ENCODE measurements at regions not wholly inside any gene's neighbourhood (a gene's known extent, or its start where the extent isn't known, plus 50 kb on each side); places are given as distances from the start of the nearest gene placed in this dataset.

DNA sequence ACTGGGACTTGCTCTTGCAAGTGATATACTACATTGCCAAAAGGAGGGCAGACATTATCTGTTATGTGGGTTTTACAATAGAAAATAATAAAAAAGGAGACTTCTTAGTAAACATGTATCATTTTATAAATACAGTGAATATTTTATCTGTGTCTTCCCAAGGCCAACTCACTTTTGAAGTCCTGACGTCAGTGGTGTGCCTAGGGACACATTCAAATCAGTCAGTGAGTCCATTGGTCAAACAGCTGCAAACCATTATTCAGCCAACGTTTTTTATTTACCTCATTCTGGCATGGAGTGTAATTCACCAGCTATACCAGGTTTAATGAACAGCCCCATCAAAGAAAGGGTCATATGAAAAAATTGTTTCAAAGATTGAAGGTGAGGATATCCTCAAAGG is 263.7 kb downstream of the IPMK start:
- DNase-seq = no peak

DNA sequence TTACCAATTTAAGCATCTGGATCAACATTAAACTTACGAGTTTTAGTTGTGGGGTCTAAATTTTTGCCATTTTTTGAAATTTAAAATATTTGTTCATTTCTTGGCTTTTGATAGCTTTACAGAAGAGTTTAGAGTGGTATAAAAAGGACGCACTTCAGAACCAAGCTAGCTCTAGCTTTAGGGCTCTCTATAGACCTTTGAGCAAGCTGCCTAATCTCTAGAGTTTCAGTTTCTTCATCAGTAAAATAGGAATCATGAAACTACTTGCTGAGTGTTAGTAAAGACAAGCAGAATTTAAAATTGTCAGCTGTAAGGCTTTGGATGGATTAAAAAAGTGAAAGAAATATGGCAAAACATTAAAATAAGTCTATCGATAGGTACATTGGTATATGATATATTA is 266.5 kb downstream of the IPMK start:
- no peak for DNase-seq

DNA sequence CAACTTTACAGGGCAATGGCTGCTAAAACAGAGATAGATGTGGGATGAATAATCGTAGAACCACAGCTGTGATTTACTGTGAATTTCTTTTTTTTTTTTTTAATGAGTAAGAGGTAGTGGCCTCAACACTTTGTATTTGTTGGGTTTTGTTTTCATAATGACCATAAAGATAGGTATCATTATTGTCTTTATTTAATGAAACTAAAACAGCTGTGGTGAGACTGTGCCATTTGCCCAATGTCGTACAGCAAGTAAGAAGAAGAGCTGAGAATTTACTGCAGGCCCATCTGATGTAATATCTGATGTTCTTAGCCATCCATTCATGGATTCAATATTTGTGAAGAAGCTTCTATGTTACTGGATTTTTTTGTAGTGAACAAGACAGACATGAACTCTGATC is 271.2 kb downstream of the IPMK start:
- no peak for DNase-seq

DNA sequence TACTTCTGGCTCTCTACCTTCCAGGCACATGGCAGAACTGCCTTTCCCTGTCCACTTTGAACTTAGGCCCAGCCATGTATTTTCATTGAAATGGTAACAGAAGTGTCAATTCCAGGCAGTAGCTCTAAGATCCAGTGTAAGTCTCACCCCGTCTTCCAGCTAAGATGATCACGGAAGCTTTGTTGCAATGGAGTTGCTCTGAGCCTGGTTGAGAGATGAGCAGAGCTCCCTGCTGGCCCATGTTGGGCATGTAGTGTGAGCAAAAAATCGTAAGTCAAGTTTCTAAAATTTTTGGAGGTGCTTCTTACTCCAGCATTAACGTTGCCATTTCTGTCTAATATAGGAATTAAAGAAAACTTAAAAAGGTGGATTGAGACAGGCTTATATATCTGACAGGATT is 274.4 kb downstream of the IPMK start:
- DNase-seq = no peak

DNA sequence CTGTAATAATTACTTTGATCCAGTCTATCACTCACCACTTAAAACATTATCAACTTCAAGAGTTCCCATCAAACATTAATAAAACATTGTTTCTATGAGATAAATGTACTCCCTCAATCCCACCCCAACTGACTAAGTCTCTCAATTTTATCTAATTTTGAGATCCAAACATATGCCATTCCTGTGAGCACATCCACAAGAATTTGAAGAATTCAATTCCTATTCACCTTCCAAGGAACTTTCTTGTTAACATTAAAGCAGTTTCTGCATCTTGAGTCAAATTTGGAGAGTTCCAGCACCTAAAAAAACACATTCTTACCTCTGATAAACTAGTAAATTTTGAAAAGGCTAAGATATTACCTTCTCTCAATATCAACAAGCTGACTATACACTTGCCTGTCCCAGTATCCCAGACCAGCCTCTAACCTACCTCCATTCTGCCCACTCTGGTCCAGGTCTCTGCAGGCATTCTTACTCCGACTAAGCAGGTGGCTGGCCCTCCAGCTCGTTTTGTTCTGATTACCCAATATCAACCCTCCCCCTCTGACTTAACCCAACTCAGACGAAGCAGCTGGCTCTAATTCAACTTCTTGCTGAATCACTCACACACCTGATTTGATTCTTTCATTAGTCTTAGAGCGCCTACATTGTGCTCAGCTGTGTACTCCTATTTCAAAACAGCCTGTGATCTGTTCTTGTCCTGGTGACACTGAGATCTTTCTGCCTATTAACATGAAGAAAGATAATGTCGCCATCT is 275.2 kb downstream of the IPMK start:
- peak; percentile 10 for DNase-seq

DNA sequence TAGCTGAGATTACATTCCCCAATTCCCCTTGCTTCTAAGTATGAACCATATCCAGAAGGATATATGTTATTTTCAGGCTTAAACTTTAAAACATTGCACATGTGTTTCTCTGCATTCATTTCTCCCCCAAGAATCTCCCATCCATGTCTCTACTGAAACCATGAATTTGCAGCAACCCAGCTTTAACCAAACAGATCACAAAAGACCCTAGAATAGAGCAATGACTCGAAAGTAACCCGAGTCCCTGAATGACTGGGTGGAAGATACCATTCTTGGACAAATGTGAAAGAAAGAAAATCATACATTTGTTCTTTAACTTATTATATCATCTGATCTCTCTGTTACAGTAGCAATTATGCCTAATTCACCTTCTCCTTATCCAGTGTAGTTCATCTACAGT is 278.7 kb downstream of the IPMK start:
- no peak for DNase-seq

DNA sequence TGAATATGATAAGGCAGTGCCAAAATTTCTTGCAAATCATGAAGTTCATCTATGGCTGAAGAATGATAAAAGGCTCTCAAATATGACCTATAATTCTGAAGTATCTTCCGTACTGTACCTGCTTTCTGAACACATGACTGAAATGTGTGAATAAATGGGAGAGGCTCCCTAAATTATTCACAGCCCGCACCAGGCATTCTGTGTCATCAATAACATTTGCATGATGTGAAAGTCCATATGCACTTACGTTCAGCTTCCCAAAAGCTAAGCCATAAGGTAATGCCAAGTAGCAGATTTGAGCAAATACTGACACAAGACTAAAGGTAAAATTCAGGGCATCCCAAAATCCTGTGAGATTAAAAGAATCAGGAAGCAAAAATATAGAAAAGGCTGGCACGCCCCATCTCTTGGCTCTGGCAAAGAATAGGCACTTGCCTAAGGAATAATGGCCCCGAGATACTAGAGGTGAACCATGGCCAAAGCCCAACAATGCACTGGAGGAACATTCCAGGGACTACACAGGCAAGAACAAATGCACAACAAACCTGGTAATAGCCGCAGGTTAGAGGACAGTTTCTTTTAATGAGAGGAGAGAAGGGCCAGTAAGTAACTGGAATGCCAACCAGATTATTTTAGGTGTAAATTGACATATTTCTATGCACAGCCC is 280.5 kb downstream of the IPMK start:
- DNase-seq = no peak

DNA sequence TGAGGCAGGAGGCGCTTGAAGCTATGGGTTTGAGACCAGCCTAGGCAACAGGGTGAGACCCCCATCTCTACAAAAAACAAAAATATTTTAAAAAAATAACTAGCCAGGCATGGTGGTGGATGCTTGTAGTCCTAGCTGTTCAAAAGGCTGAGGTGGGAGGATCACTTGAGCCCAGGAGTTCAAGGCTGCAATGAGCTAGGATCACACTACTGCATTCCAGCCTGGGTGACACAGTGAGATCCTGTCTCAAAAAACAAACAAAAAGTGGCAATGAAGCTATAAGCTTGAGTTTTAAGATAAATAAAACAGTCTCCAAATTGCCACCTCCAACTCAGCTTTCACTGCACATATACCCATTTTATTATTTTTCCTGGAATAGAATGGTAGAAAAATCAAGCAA is 281.3 kb downstream of the IPMK start:
- DNase-seq = no peak

DNA sequence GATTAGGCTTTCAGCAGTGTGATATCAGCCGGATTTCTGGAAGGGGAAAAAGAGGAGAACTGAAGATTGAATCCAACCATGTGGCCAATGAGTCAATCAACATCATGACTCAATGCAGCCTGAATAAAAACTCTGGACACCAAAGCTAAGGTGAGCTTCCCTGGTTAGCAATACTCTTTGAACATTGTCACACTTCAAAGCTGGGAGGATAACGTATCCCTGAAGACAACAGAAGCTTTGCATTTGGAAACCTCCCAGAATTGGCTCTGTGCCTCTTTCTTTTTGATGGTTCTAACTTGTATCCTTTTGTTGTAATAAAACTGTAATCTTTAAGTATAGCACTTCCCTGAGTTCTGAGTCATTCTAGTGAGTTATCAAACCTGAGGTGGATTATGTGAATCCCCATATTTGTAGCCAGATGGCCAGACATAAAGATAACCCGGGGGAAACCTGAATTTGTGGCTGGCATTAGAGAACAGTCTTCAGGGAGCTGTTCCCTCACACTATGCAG is 284.4 kb downstream of the IPMK start:
- DNase-seq = no peak

DNA sequence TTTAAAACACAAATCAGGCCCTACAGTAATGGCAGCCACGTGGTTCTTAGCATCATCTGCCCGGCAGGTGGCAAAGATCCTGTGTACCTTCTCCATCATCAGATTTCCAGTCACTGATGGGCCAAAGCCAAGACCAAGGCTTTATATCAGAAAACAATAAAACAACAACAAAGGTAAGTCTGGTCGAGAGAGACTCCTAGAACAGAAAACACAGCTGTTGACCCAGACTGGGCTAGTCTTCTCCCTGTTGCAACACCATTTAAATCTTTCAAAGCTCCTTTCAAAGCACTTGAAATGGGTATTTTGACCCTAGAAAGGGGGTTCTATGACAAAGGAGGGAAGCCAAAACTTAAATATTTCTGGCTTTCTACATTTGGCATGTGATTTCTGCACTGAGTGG is 285.6 kb downstream of the IPMK start:
- no peak for DNase-seq

DNA sequence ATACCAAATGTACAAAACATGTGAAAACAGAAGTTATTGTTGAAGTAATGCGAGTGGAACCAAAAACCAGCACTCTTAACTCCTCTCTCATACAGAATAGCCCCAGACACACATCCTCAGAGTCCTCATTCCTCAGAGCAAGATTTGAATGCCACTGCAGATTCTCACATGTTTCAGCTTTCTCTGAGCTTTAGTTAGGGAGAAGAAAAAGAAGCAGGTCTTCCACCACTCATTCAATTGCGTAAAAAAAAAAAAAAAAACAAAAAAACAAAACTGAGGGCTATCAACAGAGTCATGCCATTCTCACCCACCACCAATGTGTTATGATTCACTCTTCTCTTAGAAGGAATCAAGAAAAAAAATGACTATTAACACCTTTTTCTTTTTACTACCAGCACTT is 287.7 kb downstream of the IPMK start:
- DNase-seq = no peak

DNA sequence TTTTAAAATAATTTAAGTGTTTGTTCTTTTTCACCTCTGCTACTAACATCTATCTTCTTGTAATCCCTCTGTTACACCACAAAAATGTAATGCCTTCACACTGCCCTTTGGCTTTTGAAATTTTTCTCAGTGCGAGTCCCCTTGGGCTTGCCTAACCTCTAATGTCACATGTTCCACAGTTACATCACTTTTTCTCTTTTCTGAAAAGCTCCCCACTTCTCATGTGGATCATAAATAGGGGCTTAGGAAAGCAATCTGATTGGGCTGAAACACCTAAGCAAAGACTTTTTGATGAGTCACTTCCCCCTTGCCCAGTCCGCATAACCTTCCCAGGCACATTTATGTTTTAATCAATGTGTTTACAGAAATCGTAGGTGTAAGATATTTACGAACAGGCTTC is 288.2 kb downstream of the IPMK start:
- DNase-seq = no peak

DNA sequence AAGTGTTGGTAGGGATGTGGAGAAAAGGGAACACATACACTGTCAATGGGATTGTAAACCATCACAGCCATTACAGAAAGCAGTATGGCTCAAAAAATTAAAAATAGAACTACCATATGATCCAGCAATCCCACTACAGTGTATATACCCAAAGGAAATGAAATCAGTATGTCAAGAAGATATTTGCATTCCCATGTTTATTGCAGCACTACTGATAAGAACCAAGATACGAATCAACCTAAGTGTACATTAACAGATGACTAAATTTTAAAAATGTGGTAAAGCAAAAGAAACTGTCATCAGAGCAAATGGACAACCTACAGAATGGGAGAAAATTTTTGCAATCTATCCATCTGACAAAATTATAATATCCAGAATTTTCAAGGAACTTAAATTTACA is 290.4 kb downstream of the IPMK start:
- DNase-seq = no peak

DNA sequence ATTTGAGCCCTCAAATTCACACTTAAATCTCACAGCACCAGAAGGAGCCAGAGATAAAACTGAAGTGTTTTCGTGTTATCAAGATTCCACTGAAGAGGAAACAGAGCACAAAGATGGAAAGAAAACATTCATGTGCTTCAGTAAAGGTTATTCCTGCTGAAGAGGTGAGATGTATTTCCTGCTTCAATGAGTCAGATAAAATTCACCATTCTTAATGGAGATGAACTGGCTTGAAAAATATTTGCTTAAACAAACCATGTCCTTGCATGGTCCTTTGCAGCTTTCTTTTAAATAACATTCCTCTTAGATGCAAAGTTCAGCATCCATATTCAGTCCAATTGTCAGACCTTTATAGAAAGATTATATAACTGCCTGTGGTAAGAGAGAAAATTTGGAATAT is 294.2 kb downstream of the IPMK start:
- peak; percentile 8 for DNase-seq

DNA sequence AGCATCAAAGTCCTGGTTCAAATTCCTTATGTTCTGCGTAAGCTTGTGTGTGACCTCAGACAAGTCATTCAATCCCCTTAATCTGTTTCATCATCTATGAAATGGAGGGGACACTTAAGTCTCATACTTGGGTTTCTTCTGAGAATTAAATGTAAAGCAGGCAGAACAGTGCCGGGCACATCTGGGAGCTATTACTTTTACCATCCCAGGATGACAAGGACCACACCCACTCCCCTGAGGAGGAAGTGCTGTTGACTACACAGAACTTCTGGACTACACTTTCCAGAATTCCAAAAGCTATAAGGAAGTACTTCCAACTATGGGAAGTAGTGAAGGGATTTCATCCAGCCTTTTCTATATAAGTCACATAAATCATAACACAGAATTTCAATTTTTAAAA is 294.9 kb downstream of the IPMK start:
- DNase-seq = peak; percentile 4

DNA sequence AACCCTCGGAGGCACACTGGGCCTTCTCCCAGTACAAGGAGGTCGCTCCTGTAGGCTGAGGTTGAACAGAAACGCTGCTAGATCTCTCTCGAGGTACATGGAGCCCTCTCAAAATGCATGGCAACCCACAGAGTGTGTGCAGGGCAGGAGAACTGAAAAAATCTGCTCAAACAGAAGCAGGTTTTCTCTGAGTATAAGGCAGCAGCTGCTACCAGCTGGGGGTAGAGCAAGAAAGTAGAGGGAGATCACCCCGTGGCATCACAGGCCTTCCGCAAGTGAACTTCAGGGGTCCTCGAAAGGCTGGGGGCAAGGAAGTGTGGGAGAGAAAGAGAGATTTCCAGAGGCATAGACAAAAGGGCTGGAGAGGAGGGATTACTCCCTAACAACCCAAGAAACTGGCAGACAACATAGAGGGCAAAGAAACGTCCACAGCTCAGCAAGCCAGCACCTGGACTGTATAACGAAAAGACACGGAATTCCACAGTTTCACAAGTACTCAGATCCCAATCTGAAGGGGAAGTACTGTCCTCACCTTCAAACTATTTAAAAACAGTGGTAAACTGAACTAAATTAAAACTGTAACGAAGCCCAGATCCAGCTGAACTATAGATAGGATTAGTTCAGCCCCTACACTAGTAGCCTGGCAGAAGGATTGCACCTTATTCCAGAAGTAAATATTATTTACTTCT is 299.2 kb downstream of the IPMK start:
- DNase-seq = no peak

DNA sequence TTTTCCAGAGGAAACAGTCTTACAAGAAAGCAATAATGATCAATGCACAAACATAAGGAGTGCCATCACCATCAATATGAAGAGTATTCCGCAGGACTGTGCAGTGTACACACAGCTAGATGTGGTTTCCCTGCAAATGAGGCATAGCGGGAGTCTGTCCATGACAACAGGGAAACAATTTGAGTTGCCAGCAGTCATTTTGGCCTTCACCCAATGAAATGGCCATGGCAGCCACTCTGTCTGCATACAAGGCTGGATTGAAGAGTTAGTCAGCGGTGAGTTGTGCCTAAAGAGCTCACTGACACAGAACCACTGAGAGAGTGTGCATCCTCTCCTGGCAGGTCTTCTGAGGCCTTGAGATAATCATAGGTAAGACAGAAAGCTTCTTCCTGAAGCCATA is 303.3 kb downstream of the IPMK start:
- DNase-seq = peak; percentile 49

DNA sequence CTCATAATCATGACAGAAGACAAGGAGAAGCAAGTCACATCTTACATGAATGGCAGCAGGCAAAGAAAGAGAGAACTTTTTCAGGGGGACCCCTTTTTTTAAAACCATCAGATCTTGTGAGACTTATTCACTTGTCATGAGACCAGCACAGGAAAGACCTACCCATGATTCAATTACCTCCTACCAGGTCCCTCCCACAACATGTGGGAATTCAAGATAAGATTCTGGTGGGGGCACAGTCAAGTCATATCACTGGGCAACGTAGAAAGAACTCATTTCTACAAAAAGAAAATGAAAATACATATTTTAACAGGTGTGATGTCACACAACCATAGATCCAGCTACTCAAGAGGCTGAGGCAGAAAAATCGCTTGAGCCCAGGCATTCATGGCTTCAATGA is 304.1 kb downstream of the IPMK start:
- no peak for DNase-seq

DNA sequence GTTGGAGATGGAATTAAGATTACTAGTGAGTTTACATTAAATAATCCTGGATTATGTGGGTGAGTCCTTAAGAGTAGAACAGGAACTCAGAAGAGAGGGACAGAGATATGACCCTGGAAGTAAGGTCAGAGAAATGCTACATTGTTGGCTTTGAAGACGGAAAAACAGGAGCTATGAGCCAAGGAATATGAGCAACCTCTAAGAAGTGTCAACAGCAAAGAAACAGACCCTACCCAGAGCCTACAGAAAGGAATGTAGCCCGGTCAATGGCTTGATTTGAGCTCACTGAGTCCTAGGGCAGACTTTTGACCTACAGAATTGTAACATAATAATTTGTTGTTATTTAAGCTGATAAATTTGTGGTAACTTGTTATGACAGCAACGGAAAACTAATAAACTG is 304.9 kb downstream of the IPMK start:
- no peak for DNase-seq

DNA sequence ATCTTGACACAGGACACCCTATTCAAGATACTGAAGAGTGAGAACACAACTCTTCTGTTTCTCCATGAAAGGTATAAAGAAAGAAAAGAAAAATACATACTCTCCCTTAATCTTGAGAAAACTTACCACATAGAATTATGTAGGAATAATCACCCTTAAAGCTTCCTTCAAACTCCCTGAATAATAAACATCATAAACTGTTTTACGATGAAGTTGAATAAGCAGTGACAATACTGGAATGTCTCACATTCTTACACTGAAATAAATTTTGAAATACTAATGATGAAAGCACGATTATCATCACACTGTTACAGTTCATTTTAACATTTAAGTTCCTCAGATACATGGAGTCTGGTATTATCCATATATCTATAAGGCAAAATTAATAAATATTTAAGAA is 306.2 kb downstream of the IPMK start:
- DNase-seq = no peak

DNA sequence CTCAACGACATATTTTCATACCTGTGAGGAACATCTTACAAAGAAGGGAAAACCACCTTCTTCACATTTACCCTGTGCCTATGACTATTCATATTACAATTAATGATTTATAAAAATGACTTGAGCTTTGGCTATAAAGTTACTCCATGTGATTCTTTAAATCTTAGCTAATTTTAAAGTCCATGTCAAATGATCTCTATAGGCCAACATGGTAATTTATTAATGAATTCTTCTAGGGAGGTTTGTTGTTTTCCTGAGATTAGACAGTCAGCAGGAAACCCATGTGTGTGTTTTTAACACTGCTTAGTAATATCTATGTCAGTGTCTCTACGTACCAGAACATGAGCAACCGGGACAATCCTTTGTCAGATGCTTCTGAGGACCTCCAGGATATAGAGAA is 307.3 kb downstream of the IPMK start:
- no peak for DNase-seq

DNA sequence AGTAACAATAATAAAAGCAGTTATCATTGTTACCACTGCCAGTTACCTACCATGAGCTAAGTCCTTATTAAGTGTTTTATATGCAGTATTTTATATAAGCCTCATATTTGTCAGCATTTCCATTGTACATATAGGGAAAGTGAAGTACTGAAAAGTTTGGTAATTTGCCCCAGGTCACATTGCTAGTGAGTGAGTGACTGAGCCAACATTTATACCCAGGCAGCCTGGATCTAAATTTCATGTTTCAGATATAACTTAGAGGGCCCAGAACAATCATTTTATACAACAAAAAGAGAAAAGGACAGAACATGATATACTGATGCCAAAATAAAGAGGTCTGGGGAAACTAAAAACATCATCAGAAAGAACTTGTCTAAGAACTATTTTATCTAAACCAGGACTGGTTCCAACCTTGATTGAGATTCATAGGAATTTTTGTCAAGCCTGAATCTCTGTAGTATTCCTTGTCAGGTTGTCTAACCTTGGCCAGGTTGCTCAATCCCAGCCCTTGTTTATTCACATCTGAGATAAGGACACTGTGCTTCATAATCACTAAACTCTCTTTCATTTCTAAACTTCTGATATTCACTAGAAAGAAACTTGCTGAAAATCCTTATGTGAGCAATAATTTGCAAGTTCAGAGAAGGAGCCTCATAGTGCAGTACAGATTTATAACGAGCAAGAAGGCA is 308.2 kb downstream of the IPMK start:
- DNase-seq = no peak

DNA sequence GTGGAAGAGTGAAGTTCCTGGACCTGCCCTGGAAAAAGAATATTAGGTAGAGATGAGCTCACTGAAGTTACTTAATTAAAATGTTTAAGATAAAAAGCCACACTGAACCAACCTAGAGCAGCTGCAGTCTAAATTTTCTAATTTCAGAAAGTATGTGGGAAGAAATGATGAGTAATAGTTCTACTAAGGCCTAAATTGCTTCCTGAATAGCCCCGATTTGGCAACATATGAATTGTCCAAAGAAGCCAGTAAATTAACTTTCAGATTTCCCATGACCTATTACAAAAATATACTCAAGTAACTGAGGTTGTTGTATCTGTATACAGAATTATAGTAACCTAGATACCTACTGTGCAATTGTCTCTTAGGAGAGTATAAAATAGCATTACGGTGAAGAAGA is 312.6 kb downstream of the IPMK start:
- no peak for DNase-seq

Data from fibroblast of skin of back (primary cell).